ENCODE measurements at regions not wholly inside any gene's neighbourhood (a gene's known extent, or its start where the extent isn't known, plus 50 kb on each side); places are given as distances from the start of the nearest gene placed in this dataset.

DNA sequence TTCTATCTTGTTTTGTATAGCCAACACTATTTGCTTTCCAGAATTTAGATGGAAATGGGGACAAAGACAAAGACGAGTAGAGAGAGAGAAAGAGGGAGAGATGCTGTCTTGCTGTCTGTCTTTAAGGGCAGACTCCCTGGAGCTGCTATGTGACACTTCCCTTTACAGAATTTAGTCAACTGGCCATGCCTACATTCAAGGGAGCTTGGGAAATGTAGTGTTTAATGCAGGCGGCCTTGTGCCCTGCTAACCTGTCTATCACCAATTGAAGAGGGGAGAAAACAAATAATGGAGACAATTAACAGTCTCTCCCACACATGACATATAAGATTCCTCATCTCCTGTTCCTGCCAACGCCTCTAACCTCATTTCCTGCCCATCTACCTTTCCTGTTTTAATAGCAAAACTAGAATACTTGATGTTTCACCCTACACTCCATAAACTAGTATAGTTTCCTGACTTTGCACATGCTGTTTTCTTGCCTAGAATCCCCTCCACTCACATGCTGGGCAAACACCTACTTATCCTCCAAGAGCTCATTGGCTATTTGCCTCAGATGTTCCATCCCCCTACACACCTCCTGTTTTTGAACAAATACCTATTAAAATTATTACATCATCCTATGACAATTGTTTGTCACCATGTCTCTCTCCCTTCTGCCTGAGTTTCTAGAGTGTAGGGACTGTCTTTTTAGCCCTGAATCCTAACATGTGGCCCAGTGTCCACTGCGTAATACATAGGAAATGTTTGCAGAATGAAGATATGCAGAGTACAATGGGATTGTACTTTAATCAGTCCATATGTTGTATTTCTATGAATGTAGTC lies 117.2 kb downstream of the SLC25A24 start:
- peak in 1 of 2 donors; percentile 32 for ATAC-seq (ENCODE audit: low read depth in 2 of 2)
- H3K36me3 Mint-ChIP-seq: no peaks in the 10 kb centered on the region
- peak overlapping the region in 4 of 6 donors; percentile 34 to 68 (median 62) for H3K27ac Mint-ChIP-seq
- H3K9me3 Mint-ChIP-seq: peaks cover 0 to 7% (median 2%) of the 10 kb centered on the region in 7 donors
- peaks cover 40 to 42% (median 40%) of the 10 kb centered on the region in 3 donors for H3K4me1 Mint-ChIP-seq
- H3K4me3 Mint-ChIP-seq: no peak overlapping the region
- H3K27me3 Mint-ChIP-seq: no peaks in the 10 kb centered on the region
- no peak for DNase-seq

DNA sequence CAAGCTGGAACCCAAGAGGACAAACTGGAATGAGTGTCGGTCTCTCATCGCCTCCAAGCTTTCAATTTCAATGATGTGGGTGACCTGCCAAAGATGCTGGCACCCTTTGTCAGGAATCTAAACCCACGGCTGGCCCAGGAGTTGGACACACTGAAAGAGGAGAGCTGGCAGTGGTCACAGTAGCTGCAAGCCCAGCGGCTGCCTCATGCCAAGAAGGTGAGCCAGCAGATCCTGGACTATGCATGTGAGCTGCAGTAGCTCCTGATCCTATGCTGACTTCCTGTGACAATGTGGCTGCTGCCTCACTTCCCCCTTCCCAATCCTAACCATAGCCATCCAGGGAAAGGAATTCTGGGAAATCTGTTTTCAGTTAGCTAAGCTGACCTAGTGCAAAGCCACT lies 117.0 kb upstream of the VAV3 start:
- Mint-ChIP-seq H3K4me1 (peaks cover 41 to 50% (median 46%) of the 10 kb centered on the region in 3 donors), H3K4me3 (no peak overlapping the region), H3K9me3 (peaks cover 0 to 9% (median 2%) of the 10 kb centered on the region in 7 donors), H3K36me3 (no peaks in the 10 kb centered on the region), H3K27ac (peak overlapping the region in 3 of 6 donors; percentile 0 to 9 (median 4)), H3K27me3 (no peaks in the 10 kb centered on the region)
- no peak for DNase-seq
- ATAC-seq (ENCODE audit: low read depth in 2 of 2): no peak

DNA sequence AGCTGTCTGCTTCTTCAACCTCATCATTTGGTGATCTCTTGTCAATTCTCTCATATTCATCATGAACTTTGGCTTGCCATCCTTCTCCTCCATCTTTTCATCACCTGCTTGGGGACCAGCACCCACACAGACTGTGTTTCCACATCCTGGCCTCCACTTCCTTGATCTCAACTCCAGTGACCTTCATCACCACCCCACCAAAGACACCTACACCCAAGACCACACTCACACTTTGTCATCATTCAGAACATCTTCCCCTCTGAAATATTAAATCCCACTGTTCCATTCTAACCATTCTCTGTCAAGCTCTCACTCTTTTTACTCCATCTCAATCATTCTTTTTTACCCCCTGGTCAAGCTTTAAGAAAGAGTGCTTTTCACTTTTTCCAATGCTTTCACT lies 115.5 kb upstream of the VAV3 start:
- no peaks in the 10 kb centered on the region for H3K27me3 Mint-ChIP-seq
- H3K4me1 Mint-ChIP-seq: peaks cover 47 to 57% (median 50%) of the 10 kb centered on the region in 3 donors
- DNase-seq (no peak), ATAC-seq (ENCODE audit: low read depth in 2 of 2) (no peak)
- peak overlapping the region in 5 of 8 donors; percentile 5 to 89 (median 23) for H3K4me3 Mint-ChIP-seq
- no peaks in the 10 kb centered on the region for H3K36me3 Mint-ChIP-seq
- peak overlapping the region; percentile 5 to 93 (median 64) for H3K27ac Mint-ChIP-seq
- peaks cover 0 to 9% (median 2%) of the 10 kb centered on the region in 7 donors for H3K9me3 Mint-ChIP-seq

DNA sequence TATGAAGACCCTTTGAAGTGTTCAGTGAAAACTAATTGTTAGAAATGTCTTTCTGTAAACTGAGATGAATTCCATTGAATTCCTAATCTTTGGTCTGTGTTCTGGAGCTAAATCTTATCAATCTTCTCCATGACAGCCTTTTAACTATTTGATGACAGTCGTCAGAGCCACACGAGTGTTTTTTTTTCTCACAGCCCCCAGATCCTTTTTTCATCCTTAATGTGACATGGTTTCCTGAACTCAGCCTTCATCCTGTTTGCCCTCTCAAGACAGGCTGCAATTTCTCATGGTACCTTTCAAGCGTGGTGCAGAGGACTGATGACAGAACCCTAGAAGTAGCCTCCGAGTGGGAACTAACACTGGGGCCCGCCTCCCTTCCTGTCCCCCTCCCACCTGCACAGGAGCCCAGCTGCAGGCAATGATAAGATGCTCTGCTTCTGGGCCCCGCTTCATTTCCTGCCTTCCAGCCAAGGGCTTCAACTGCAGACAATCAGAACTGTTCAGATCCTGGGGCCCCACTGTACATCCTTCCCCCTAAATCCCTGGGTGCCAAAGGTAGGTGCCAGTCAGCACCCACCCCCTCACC lies 114.6 kb upstream of the VAV3 start:
- Mint-ChIP-seq H3K27me3 (no peaks in the 10 kb centered on the region), H3K27ac (peak overlapping the region; percentile 68 to 97 (median 94)), H3K4me1 (peaks cover 54 to 65% (median 56%) of the 10 kb centered on the region in 3 donors), H3K4me3 (peak overlapping the region in 7 of 8 donors; percentile 51 to 89 (median 68)), H3K9me3 (peaks cover 0 to 9% (median 5%) of the 10 kb centered on the region in 7 donors), H3K36me3 (no peaks in the 10 kb centered on the region)
- ATAC-seq (ENCODE audit: low read depth in 2 of 2): peak; percentile 44 to 46
- peak; percentile 56 for DNase-seq

DNA sequence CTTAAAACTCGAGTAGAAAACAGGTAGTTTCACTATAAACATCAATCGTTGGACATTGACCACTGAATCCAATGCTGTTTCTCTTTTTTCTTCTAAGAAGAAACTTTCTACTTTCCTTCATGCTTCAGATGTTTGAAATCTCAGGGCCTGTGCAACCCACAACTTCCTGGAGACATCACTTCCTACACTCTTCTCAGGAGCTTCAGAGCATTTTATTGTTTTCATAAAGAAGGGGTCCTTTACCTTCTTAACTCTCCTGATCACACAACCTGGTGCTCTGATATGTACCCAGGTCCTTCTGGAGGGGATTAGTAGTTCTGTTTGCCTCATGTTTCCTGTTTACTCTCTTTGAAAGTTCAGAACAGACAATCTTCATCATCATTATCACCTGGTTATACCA lies 113.0 kb upstream of the VAV3 start:
- H3K4me1 Mint-ChIP-seq: peaks cover 50 to 71% (median 51%) of the 10 kb centered on the region in 3 donors
- H3K9me3 Mint-ChIP-seq: peaks cover 0 to 9% (median 5%) of the 10 kb centered on the region in 7 donors
- H3K36me3 Mint-ChIP-seq: no peaks in the 10 kb centered on the region
- peak overlapping the region; percentile 68 to 97 (median 93) for H3K27ac Mint-ChIP-seq
- peak; percentile 37 for DNase-seq
- H3K4me3 Mint-ChIP-seq: peak overlapping the region in 5 of 8 donors; percentile 59 to 85 (median 75)
- H3K27me3 Mint-ChIP-seq: no peaks in the 10 kb centered on the region
- peak; percentile 24 to 29 for ATAC-seq (ENCODE audit: low read depth in 2 of 2)

DNA sequence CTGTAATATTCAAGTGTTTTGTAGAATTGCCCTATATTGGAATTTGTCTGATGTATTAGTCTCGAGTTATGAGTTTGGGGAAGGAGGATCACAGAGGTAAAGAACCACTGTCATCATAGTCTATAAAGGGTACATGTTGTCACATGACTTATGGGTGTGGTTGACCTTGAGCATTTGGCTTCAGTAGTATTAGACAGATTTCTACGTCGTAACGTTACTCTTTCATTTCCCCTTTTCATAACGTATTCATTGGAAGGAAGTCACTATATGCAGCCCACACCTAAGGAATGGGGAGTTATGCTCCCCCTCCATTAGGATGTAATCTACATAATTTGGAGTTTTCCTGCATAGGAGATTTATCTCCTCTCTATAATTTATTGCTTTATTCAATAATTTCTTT lies 110.1 kb upstream of the VAV3 start:
- Mint-ChIP-seq H3K4me3 (peak overlapping the region in 2 of 8 donors; percentile 26 to 32), H3K27ac (peak overlapping the region; percentile 43 to 99 (median 86)), H3K4me1 (peaks cover 36 to 52% (median 38%) of the 10 kb centered on the region in 3 donors), H3K27me3 (no peaks in the 10 kb centered on the region), H3K9me3 (peaks cover 0 to 9% (median 3%) of the 10 kb centered on the region in 7 donors), H3K36me3 (no peaks in the 10 kb centered on the region)
- ATAC-seq (ENCODE audit: low read depth in 2 of 2) (peak; percentile 90), DNase-seq (peak; percentile 77)

DNA sequence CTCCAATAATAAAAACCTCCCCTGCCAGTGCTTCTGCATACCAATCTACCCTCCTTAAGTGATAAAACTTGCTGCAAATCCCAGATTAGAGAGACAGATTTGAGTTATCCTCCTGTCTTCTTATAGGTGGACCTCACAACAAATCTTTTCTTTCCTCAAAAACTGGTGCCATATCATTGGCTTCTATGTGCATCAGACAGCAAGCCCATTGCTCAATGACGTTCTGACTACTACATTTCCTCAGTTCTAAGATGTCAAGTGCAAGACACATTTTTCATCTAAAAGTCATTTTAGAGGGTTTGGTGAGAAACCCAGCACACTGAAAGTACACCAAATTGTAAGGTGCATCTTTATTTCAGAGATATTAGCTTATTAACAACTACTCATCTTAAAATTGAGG lies 107.8 kb upstream of the VAV3 start:
- Mint-ChIP-seq H3K4me1 (peaks cover 19 to 38% (median 23%) of the 10 kb centered on the region in 3 donors), H3K4me3 (no peak overlapping the region), H3K27ac (peak overlapping the region in 4 of 6 donors; percentile 11 to 88 (median 58)), H3K9me3 (peaks cover 0 to 3% (median 0%) of the 10 kb centered on the region in 7 donors), H3K27me3 (no peaks in the 10 kb centered on the region), H3K36me3 (no peaks in the 10 kb centered on the region)
- DNase-seq (no peak), ATAC-seq (ENCODE audit: low read depth in 2 of 2) (no peak)

DNA sequence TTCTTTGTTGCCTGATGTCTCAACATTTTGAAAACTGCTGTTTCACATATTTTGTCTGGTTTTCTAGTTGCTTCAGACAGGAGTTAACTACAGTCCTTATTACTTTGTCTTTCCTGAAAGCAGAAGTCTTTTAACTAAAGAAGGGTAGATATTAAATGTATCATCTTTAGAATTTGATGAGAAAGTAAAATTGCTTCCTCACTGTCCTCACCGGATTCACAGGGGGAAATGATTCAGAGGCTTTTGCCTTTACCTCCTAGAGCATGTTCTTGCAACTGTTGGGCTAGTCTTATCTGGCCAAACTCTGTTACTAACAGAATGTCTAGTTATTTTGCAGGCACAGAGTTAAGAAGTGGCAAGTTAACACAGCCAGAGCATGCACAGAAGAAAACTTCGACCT lies 107.2 kb upstream of the VAV3 start:
- DNase-seq: no peak
- no peaks in the 10 kb centered on the region for H3K36me3 Mint-ChIP-seq
- peak overlapping the region in 4 of 6 donors; percentile 52 to 88 (median 66) for H3K27ac Mint-ChIP-seq
- H3K9me3 Mint-ChIP-seq: peaks cover 0 to 3% (median 0%) of the 10 kb centered on the region in 7 donors
- ATAC-seq (ENCODE audit: low read depth in 2 of 2): no peak
- H3K27me3 Mint-ChIP-seq: no peaks in the 10 kb centered on the region
- peaks cover 19 to 33% (median 19%) of the 10 kb centered on the region in 3 donors for H3K4me1 Mint-ChIP-seq
- no peak overlapping the region for H3K4me3 Mint-ChIP-seq

DNA sequence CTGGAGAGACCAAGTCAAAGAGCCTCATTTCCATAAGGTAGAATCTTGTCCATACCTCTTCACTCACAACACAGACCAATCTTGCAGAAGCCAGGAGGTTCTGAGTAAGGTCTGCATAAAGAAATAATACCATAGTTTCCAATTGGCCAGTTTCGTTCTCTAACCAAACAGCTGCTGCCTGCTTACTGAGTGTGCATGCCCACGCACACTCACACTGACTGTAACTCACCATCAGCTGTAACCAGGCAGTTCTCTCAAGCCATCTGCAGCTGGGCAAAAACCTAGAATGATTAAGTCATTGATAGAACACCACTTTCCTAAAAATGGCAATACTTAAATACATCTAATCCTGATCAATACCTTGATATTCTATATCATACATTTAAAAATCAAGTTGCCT lies 106.6 kb upstream of the VAV3 start:
- no peaks in the 10 kb centered on the region for H3K27me3 Mint-ChIP-seq
- H3K4me1 Mint-ChIP-seq: peaks cover 19 to 29% (median 19%) of the 10 kb centered on the region in 3 donors
- H3K36me3 Mint-ChIP-seq: no peaks in the 10 kb centered on the region
- H3K27ac Mint-ChIP-seq: peak overlapping the region in 2 of 6 donors; percentile 63 to 88
- H3K9me3 Mint-ChIP-seq: peaks cover 0 to 3% (median 0%) of the 10 kb centered on the region in 7 donors
- no peak overlapping the region for H3K4me3 Mint-ChIP-seq
- no peak for DNase-seq
- peak in 1 of 2 donors; percentile 18 for ATAC-seq (ENCODE audit: low read depth in 2 of 2)

DNA sequence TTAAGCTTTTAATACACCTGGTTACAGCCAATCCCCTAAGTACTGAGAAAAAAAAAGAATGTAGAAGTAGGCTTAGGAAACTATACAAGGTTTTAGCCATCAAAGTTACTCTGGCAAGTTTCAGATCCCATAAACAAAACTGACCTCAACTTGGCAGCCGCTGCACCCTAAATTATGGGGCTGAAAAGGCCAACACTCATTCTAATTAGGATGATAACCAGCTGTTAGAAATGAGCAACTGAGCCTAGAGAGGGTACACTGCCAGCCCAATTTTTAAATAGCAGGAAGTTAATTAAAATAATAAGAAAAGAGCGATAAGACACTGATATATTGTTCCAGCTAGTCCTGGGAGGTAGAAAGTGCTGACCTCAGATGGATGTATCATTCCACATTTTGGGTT lies 105.7 kb upstream of the VAV3 start:
- H3K4me3 Mint-ChIP-seq: no peak overlapping the region
- no peaks in the 10 kb centered on the region for H3K27me3 Mint-ChIP-seq
- ATAC-seq (ENCODE audit: low read depth in 2 of 2): no peak
- H3K27ac Mint-ChIP-seq: peak overlapping the region in 2 of 6 donors; percentile 16 to 54
- peaks cover 15 to 26% (median 17%) of the 10 kb centered on the region in 3 donors for H3K4me1 Mint-ChIP-seq
- peaks cover 0 to 3% (median 0%) of the 10 kb centered on the region in 7 donors for H3K9me3 Mint-ChIP-seq
- no peaks in the 10 kb centered on the region for H3K36me3 Mint-ChIP-seq
- DNase-seq: no peak

DNA sequence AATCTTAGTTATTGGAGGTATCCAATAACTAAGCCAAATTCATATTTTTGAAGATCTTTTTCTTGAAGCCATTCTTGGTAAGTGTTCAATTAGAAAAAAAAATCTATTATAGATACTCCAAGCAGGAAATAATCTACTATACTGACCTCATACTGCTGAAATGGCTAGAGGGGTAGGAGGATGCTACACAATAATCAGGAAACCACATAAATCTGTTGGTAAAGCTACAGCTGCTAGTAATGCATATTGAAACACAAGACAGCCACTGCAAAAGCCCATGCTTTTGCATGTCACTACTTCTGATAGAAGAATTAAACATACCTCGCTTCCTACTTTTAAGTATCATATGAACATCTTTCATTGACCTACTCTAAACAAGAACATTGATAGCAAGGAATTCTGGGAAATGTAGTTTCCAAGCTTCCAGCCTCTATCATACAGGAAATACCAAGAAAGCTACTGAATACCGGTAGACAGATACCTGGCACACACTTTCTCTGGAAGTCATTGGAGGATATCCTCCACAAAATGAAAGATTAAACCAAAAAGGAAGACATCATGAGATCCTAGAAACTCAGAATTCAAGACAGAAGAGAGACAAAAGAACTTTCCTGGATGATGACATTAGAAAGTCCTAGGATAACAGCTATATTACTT lies 103.0 kb upstream of the VAV3 start:
- Mint-ChIP-seq H3K27me3 (no peaks in the 10 kb centered on the region), H3K9me3 (peaks cover 0 to 3% (median 1%) of the 10 kb centered on the region in 7 donors), H3K27ac (peak overlapping the region in 1 of 6 donors; percentile 8), H3K4me3 (no peak overlapping the region), H3K36me3 (no peaks in the 10 kb centered on the region), H3K4me1 (peaks cover 5 to 9% (median 7%) of the 10 kb centered on the region in 3 donors)
- ATAC-seq (ENCODE audit: low read depth in 2 of 2): no peak
- no peak for DNase-seq

DNA sequence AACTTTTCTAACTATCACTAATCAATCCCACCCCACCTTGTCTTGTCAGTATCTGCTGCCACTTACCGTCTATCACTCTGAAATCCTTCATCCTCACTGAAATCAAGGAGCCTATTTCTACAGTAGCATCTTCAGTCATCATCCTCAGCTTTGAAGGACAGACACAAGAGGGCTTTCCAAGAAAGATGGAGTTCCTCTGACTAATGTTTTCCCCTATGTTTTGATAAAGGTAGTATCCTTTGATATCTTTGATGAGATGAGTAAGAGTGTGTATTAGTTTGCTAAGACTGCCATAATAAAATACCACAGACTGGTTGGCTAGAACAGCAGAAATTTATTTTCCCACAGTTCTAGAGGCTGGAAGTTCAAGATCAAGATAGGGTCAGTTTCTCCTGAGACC lies 101.8 kb upstream of the VAV3 start:
- peak overlapping the region in 1 of 6 donors; percentile 7 for H3K27ac Mint-ChIP-seq
- peaks cover 0 to 15% (median 4%) of the 10 kb centered on the region in 7 donors for H3K9me3 Mint-ChIP-seq
- no peaks in the 10 kb centered on the region for H3K27me3 Mint-ChIP-seq
- ATAC-seq (ENCODE audit: low read depth in 2 of 2): no peak
- H3K4me3 Mint-ChIP-seq: no peak overlapping the region
- no peak for DNase-seq
- peaks cover 5 to 7% (median 5%) of the 10 kb centered on the region in 3 donors for H3K4me1 Mint-ChIP-seq
- H3K36me3 Mint-ChIP-seq: peaks cover under 1 to 5% of the 10 kb centered on the region in 2 donors

DNA sequence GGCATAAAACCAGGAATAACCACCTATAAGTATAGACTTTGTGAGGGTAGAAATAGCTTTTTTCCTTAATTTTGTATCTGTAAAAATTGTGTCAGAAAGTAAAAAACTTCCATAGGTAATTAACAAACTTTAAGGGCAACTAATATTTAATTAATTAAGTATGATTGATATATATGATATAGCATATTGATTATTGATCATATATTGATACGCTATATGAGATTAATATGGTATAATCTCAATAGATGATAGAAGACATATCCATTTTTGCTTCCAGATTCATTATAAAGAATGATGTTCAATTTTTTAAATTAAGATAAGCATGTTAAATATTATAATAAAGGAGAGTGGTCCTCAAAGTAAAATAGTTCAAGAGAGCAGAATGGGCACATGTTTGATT lies 99.3 kb upstream of the VAV3 start:
- no peak overlapping the region for H3K27ac Mint-ChIP-seq
- H3K9me3 Mint-ChIP-seq: peaks cover 3 to 20% (median 7%) of the 10 kb centered on the region in 7 donors
- peaks cover 0 to 7% (median 5%) of the 10 kb centered on the region in 3 donors for H3K4me1 Mint-ChIP-seq
- ATAC-seq (ENCODE audit: low read depth in 2 of 2): no peak
- peaks cover 4 to 11% of the 10 kb centered on the region in 2 donors for H3K36me3 Mint-ChIP-seq
- H3K4me3 Mint-ChIP-seq: no peak overlapping the region
- no peak for DNase-seq
- no peaks in the 10 kb centered on the region for H3K27me3 Mint-ChIP-seq
